NCI-H2029 (cell line): ENCODE measurements at regions not wholly inside any gene's neighbourhood (a gene's known extent, or its start where the extent isn't known, plus 50 kb on each side); places are given as distances from the start of the nearest gene placed in this dataset.
"Not testable (repeated sequence)": the region's sequence is repeated elsewhere in the genome, so short reads cannot be mapped to it uniquely, and the experiment has no call there.

Source experiments
- DNase-seq: peaks from one replicate; lab custom pipeline; 2025; lab: John Stamatoyannopoulos, UW

GRCh38 chr11:44388828-44389657, 79.1 kb upstream of the ALX4 start:
- DNase-seq = no peak

GRCh38 chr11:44389963-44390605, 80.1 kb upstream of the ALX4 start:
- DNase-seq = no peak

GRCh38 chr11:44391004-44391403, 81.1 kb upstream of the ALX4 start:
- not testable (repeated sequence) for DNase-seq

- not testable (repeated sequence) for DNase-seq
These were observed 86.8 kb upstream of the ALX4 start for GRCh38 chr11:44396746-44397145.

GRCh38 chr11:44397586-44398178, 87.7 kb upstream of the ALX4 start:
- no peak for DNase-seq

GRCh38 chr11:44398266-44399030, 88.5 kb upstream of the ALX4 start:
- no peak for DNase-seq

GRCh38 chr11:44399968-44400367, 90.0 kb upstream of the ALX4 start:
- DNase-seq = no peak

GRCh38 chr11:44400431-44400830, 90.5 kb upstream of the ALX4 start:
- no peak for DNase-seq

GRCh38 chr11:44402466-44403075, 92.6 kb upstream of the ALX4 start:
- no peak for DNase-seq

GRCh38 chr11:44403176-44403575, 93.2 kb upstream of the ALX4 start:
- DNase-seq = no peak

GRCh38 chr11:44403587-44404273, 93.8 kb upstream of the ALX4 start:
- DNase-seq = no peak

GRCh38 chr11:44404301-44404700, 94.4 kb upstream of the ALX4 start:
- no peak for DNase-seq

- no peak for DNase-seq
These were observed 94.9 kb upstream of the ALX4 start for GRCh38 chr11:44404736-44405395.

GRCh38 chr11:44407211-44407996, 97.5 kb upstream of the ALX4 start:
- no peak for DNase-seq

- DNase-seq = no peak
These were observed 98.2 kb upstream of the ALX4 start for GRCh38 chr11:44408141-44408540.

- no peak for DNase-seq
These were observed 99.0 kb upstream of the ALX4 start for GRCh38 chr11:44408711-44409470.

GRCh38 chr11:44409558-44410236, 99.8 kb upstream of the ALX4 start:
- no peak for DNase-seq

- no peak for DNase-seq
These were observed 106.8 kb upstream of the ALX4 start for GRCh38 chr11:44416776-44417175.
